Activated CD4-positive, alpha-beta T cell treated with anti-CD3 and anti-CD28 coated beads, Interleukin-10, Interleukin-2, amounts not matched to agents 100 ng/mL and 50 ng/mL, durations not matched to agents 16 hours and 8 hours (primary cell): ENCODE measurements at regions not wholly inside any gene's neighbourhood (a gene's known extent, or its start where the extent isn't known, plus 50 kb on each side); places are given as distances from the start of the nearest gene placed in this dataset.

Experiments
- DNase-seq: peaks from one replicate; pipeline ENCODE4 v3.0.0-alpha.2; 2020

GRCh38 chr3:124249038-124249437 is 257.1 kb upstream of the ROPN1 start:
- DNase-seq = no peak

DNA sequence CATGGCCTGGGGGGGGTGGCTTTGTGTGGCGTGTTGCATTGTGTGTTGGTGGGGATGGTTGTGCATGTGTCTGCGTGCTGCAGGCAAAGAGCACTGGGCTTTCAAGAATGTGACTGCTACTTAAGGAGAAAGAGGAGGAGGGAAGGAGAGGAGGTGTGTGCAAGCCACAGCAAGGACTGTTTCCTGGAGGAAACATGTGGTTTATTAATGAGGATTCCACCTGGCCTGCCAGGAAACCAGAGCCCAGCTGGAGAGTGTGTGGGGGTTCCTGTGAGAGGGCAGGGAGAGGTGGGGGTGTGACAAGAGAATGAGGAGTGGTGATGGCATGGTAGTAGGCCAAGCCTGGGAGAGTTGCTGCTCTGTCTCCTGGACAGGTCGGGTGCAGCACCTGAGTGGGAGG is 258.1 kb upstream of the ROPN1 start:
- DNase-seq = no peak

DNA sequence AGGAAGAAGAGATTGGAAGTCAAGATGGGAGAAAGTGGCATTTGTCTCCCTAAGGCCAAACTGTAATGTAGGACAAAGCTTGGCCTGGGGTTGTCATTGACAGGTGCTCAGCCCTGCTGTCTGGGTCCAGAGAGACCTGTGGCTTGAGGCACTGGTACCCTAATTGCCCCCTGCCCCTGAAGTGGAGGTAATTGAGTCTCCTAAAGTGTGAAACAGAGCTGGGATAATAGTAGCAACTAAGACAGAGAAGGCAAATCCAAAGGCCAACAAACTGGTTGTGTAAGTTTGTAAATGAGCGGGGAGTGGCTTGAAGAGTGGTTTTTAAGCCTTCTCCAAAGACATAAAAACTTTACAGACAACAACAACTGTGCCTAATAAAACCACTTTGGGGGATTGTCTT is 264.2 kb upstream of the ROPN1 start:
- DNase-seq = no peak

GRCh38 chr3:124256599-124256998 is 264.7 kb upstream of the ROPN1 start:
- DNase-seq = no peak

- DNase-seq = no peak
These were observed 265.5 kb upstream of the ROPN1 start for GRCh38 chr3:124257336-124257864.

- DNase-seq = no peak
These were observed 266.2 kb upstream of the ROPN1 start for GRCh38 chr3:124258057-124258500.

- no peak for DNase-seq
These were observed 268.4 kb upstream of the ROPN1 start for GRCh38 chr3:124260206-124260915.

DNA sequence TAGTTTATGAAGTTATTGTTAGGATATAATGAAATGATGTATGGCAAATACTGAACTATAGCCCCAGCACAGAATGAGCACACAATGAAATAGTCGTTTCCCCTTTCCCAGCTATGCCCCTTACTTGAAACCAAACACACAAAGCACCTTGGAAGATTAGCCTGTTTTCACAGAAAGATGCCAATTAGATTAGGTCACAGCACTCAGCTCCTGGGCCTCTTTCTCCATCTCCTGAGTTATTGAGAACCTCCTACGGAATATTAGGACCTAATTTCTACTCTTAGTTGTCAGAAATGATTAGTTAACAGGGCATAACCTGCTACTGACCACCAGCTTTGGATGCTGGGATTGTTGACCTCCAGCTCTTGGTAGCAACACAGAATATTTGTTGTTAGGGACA is 269.4 kb upstream of the ROPN1 start:
- no peak for DNase-seq

DNA sequence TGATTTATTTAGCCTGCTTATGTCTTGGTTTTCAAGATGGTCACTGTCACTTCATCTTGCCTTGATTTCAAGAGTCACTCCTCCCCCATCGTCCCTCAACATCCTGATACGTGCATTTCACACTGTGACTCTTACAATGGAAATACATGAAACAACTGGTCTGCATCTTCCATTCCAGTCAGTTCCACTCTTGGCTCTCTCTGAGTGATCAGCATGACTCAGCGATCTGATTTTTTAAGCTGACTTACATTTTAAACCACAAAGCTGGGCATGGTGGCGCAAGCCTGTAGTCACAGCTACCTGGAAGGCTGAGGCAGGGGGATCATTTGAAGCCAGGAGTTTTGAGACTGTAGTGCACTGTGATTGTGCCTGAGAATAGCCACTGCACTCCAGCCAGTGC is 271.2 kb upstream of the ROPN1 start:
- peak; percentile 9 for DNase-seq

DNA sequence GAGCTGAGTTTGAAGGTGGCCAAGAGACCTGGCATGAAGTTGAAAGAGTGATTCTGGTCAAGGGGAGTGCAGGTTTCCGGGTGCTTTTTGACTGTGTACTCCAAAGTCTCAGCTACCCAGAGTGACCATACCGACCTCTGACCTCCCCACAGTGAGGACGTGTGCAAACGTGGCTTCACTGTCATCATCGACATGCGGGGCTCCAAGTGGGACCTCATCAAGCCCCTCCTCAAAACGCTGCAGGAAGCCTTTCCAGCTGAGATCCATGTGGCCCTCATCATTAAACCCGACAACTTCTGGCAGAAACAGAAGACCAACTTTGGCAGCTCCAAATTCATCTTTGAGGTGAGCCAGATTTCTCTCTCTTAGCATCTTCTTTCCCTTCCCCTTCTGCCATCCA is 272.4 kb upstream of the ROPN1 start:
- DNase-seq = no peak

GRCh38 chr3:124266487-124266886 is 274.6 kb upstream of the ROPN1 start:
- DNase-seq = no peak

GRCh38 chr3:124267406-124267805 is 275.5 kb upstream of the ROPN1 start:
- DNase-seq = no peak

- DNase-seq = no peak
These were observed 276.4 kb upstream of the ROPN1 start for GRCh38 chr3:124268355-124268754.

DNA sequence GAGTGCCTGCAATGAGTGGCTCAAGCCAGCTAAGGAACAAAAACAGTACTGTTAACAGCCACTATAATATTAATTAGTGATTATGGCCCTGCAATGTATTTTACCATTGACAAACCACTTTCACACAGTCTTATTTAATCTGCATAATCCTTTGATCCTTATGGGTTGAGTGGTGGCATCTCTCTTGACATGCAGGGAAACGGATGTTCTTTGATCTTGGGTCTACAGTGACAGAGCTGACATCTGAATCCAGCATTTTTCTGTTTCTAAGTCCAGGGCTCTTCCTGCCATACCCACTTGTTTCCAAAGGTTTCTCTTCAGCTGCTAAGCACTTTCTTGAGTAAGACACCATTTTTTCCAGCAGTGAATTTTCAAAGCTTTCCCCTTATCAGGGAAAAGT is 277.7 kb upstream of the ROPN1 start:
- DNase-seq = no peak

DNA sequence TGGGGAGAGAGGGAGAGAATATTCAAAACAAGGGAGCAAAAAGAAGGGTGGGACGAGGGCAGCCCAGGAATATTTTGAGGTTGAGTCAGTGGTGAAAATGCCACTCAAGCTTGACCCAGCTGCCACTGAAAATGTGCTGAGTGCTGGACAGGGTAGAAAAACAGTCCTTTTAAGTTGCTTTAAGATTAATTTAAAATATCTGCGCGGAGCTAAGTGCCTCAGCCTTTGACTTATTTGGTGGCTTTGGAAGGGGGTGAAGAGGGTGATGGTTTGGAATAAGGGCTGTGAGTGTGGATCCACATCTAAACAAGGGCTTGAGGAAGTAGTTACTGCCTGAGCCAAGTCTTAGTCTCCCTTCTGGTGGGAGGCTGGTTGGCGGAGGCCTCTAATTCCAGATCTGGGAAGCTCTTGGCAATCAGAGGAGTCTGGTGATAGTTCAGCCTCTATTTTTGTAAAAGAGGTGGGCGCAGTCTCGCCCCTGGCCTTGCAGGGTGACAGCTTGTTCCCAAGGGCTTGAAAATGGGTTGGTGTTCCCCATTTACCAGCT is 280.8 kb upstream of the ROPN1 start:
- DNase-seq = no peak

- DNase-seq = no peak
These were observed 281.7 kb upstream of the ROPN1 start for GRCh38 chr3:124273651-124274050.

GRCh38 chr3:124274051-124274450 is 282.1 kb upstream of the ROPN1 start:
- DNase-seq = no peak

GRCh38 chr3:124275412-124275811 is 283.5 kb upstream of the ROPN1 start:
- no peak for DNase-seq

DNA sequence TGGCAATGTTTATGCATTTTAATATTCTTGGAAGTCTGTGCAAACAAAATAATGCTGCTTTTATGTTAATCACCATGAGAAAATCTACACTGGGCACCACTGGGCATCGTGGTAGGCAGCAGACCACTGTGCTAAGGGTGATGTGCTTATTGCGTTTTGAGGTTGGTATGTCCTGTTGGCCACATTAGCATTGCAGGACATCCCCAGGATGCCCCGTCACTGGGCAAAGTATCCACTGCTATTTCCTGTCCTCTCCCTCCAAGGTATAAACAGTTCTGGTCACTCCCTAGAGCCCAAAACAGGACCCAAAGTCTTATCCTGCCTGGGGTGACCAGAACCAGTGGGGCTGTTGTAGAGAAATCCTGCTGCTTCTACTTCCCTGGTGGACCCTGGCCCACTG is 284.2 kb upstream of the ROPN1 start:
- DNase-seq = no peak

DNA sequence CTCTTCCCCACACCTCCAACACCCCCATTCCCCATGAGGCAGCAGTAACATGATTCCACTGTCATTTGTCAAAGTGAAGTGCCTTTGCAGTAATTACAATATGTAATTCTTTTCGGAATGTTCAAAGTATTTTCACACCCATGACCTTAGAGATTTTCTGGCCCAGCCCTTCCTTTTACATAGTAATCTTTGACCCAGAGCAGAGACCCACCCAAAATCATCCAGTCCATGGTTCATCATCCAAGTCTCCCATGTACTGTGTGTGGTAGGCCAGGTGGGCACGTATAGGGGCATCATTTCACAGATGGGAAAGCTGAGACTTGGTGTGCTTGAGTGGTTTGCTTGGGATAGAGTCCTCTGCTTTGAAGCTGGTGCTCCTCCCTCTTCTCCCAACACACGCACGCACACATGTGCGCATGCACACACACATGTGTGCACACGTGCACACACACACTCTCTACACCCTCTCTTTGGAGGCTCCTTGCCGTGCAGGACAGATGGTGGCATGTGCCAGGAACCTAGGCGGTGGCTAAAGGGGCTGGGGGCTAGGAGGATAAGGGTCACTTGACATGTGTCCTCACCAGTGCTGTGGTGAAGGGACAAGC is 284.7 kb upstream of the ROPN1 start:
- no peak for DNase-seq

DNA sequence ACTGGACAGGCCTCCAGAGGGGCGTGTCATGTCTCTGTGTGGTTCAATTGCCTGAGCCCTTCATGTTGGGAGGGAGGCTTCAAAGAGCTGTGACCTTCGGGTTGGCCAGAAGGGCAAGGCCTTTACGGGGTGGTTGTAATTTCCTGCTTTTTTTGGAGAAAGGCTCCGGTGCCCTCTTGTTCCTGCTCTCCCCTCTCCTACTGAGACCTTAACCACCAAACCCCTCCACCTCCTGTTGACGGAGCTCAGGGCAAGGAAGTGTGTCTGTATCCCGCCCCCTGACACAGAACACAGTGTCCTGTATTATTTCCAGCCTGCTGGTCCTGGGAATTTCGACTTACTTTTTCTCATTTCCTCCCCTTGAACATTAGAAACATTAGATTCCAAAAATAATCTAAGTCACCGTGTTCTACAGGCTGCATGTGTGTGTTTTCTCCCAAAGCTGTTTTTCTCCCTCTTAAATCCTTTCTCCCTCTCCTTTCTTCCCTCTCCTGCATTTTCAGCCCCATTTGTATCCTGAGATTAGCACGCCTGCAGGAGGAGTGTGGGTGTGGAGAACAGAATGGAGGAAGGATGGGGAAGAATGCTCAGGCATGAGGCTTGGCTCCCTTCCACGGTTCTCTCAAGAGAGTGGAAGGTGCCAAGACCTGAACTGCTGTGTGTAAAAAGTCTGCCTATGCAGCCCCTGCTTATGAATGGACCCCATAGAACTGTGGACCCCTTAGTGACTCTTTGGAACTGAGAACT is 285.4 kb upstream of the ROPN1 start:
- DNase-seq = no peak

GRCh38 chr3:124281453-124282316 is 289.8 kb upstream of the ROPN1 start:
- DNase-seq = no peak
